SK-N-SH treated with all-trans-retinoic acid at 6 μM for 48 hours (cell line): ENCODE measurements at regions not wholly inside any gene's neighbourhood (a gene's known extent, or its start where the extent isn't known, plus 50 kb on each side); places are given as distances from the start of the nearest gene placed in this dataset.

Source experiments
- ATAC-seq: fragments of 200-7000 bp; cut with Tn5 transposase; 3 replicates; pipeline ENCODE4 v1.9.1; 2020; ENCODE audit warnings: mild to moderate bottlenecking, moderate library complexity
- ARNTL ChIP-seq: fragments of 450-650 bp; formaldehyde crosslinking; IDR thresholded peaks from 2 replicates; pipeline ENCODE4 v1.5.0; 2020; ENCODE audit warnings: low read depth, mild to moderate bottlenecking, moderate library complexity, borderline replicate concordance
- BACH2 ChIP-seq: fragments of 250-450 bp; sonication (Bioruptor Pico); IDR thresholded peaks from 2 replicates; pipeline ENCODE4 v1.9.0; 2021; ENCODE audit warnings: mild to moderate bottlenecking, borderline replicate concordance
- CSDC2 ChIP-seq: fragments of 250-450 bp; sonication (Bioruptor Pico); IDR thresholded peaks from 2 replicates; pipeline ENCODE4 v1.5.0; 2020; ENCODE audit warnings: mild to moderate bottlenecking, moderate library complexity
- ESRRG ChIP-seq: fragments of 250-450 bp; sonication (Bioruptor Pico); IDR thresholded peaks from 2 replicates; pipeline ENCODE4 v1.6.1; 2021; ENCODE audit warnings: mild to moderate bottlenecking
- GLIS3 ChIP-seq: fragments of 250-450 bp; sonication (Bioruptor Pico); IDR thresholded peaks from 2 replicates; pipeline ENCODE4 v1.5.0; 2020; ENCODE audit warnings: mild to moderate bottlenecking, moderate library complexity
- OSR1 ChIP-seq: fragments of 250-450 bp; sonication (Bioruptor Pico); IDR thresholded peaks from 2 replicates; pipeline ENCODE4 v1.8.0; 2022; ENCODE audit warnings: moderate library complexity, mild to moderate bottlenecking, inconsistent platforms
- PPARA ChIP-seq: fragments of 250-450 bp; sonication (Bioruptor Pico); IDR thresholded peaks from 2 replicates; pipeline ENCODE4 v1.5.0; 2020; ENCODE audit warnings: mild to moderate bottlenecking, borderline replicate concordance
- RARB ChIP-seq: fragments of 250-450 bp; sonication (Bioruptor Pico); IDR thresholded peaks from 2 replicates; pipeline ENCODE4 v1.8.0; 2021; ENCODE audit warnings: mild to moderate bottlenecking, moderate library complexity
- SNAI2 ChIP-seq: fragments of 250-450 bp; sonication (Bioruptor Pico); IDR thresholded peaks from 2 replicates; pipeline ENCODE4 v1.5.0; 2020; ENCODE audit warnings: mild to moderate bottlenecking, moderate library complexity
- TCF4 ChIP-seq: fragments of 250-450 bp; sonication (Bioruptor Pico); IDR thresholded peaks from 2 replicates; pipeline ENCODE4 v1.8.0; 2021; ENCODE audit warnings: mild to moderate bottlenecking, moderate library complexity, borderline replicate concordance
- TOX ChIP-seq: fragments of 250-450 bp; sonication (Bioruptor Pico); IDR thresholded peaks from 2 replicates; pipeline ENCODE4 v1.8.0; 2021; ENCODE audit warnings: mild to moderate bottlenecking, moderate library complexity, borderline replicate concordance
- ZC3H10 ChIP-seq: fragments of 250-450 bp; sonication (Bioruptor Pico); IDR thresholded peaks from 2 replicates; pipeline ENCODE4 v1.5.1; 2021; ENCODE audit warnings: mild to moderate bottlenecking, moderate library complexity
- ZFP30 ChIP-seq: fragments of 450-650 bp; formaldehyde crosslinking; IDR thresholded peaks from 2 replicates; pipeline ENCODE4 v1.5.0; 2022; ENCODE audit warnings: mild to moderate bottlenecking, moderate library complexity
- ZNF565 ChIP-seq: fragments of 450-650 bp; formaldehyde crosslinking; conservative IDR thresholded peaks from 2 replicates; pipeline ENCODE4 v1.5.0; 2020; ENCODE audit warnings: low read depth, mild to moderate bottlenecking, moderate library complexity
- ZNF70 ChIP-seq: fragments of 450-650 bp; formaldehyde crosslinking; IDR thresholded peaks from 2 replicates; pipeline ENCODE4 v1.5.0; 2020; ENCODE audit warnings: mild to moderate bottlenecking, moderate library complexity
- ZNF8 ChIP-seq: fragments of 450-650 bp; formaldehyde crosslinking; IDR thresholded peaks from 2 replicates; pipeline ENCODE4 v1.5.0; 2020; ENCODE audit warnings: mild to moderate bottlenecking, moderate library complexity
- TF ChIP-seq, protein P1 (sequence below): fragments of 250-450 bp; sonication (Bioruptor Pico); IDR thresholded peaks from 2 replicates; pipeline ENCODE4 v1.5.1; 2020; ENCODE audit warnings: low read depth, mild to moderate bottlenecking, moderate library complexity
- TF ChIP-seq, protein P2 (sequence below): fragments of 250-450 bp; sonication (Bioruptor Pico); IDR thresholded peaks from 2 replicates; pipeline ENCODE4 v1.5.1; 2021; ENCODE audit warnings: mild to moderate bottlenecking, moderate library complexity
- TF ChIP-seq, protein P3 (sequence below): fragments of 250-450 bp; sonication (Bioruptor Pico); IDR thresholded peaks from 2 replicates; pipeline ENCODE4 v1.8.0; 2020; ENCODE audit warnings: mild to moderate bottlenecking, moderate library complexity, borderline replicate concordance
- TF ChIP-seq, protein P4 (sequence below): fragments of 250-450 bp; sonication (Bioruptor Pico); IDR thresholded peaks from 2 replicates; pipeline ENCODE4 v1.8.0; 2021; ENCODE audit warnings: low read depth, mild to moderate bottlenecking, moderate library complexity, borderline replicate concordance
- TF ChIP-seq, protein P5 (sequence below): fragments of 250-450 bp; sonication (Bioruptor Pico); IDR thresholded peaks from 2 replicates; pipeline ENCODE4 v1.5.0; 2020; ENCODE audit warnings: mild to moderate bottlenecking, moderate library complexity

DNA sequence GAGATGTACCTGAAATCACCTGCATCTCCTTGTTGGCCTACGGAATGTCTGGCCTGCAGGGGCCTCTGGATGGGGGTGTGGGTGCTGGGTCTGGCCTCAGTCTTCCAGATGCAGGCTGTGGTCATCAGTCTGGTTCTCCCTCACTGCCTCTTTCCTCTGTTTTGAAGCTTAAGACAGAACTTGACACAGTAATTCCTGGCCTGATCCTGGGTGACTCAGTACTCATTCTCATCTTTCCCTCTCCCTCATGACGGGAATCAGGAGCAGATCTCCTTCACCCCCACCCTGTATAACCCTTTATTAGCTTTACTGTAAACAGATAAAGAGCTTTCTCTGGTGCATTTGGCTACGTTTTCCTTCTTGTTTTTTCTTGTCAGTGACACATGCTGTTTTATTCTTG, 89.3 kb upstream of the ADAMTS16 start:
- TF ChIP-seq PPARA (no peak), ZNF565 (CRISPR knock-in tag) (no peak), OSR1 (no peak), ZNF8 (CRISPR knock-in tag) (no peak), ZNF70 (CRISPR knock-in tag) (no peak)
- TF ChIP-seq, protein P1, sequence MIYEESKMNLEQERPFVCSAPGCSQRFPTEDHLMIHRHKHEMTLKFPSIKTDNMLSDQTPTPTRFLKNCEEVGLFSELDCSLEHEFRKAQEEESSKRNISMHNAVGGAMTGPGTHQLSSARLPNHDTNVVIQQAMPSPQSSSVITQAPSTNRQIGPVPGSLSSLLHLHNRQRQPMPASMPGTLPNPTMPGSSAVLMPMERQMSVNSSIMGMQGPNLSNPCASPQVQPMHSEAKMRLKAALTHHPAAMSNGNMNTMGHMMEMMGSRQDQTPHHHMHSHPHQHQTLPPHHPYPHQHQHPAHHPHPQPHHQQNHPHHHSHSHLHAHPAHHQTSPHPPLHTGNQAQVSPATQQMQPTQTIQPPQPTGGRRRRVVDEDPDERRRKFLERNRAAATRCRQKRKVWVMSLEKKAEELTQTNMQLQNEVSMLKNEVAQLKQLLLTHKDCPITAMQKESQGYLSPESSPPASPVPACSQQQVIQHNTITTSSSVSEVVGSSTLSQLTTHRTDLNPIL: no peak
- TF ChIP-seq, protein P2, sequence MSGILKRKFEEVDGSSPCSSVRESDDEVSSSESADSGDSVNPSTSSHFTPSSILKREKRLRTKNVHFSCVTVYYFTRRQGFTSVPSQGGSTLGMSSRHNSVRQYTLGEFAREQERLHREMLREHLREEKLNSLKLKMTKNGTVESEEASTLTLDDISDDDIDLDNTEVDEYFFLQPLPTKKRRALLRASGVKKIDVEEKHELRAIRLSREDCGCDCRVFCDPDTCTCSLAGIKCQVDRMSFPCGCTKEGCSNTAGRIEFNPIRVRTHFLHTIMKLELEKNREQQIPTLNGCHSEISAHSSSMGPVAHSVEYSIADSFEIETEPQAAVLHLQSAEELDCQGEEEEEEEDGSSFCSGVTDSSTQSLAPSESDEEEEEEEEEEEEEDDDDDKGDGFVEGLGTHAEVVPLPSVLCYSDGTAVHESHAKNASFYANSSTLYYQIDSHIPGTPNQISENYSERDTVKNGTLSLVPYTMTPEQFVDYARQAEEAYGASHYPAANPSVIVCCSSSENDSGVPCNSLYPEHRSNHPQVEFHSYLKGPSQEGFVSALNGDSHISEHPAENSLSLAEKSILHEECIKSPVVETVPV (CRISPR knock-in tag): no peak
- TF ChIP-seq, all 23 proteins: peak for 0
- no peak for ATAC-seq

DNA sequence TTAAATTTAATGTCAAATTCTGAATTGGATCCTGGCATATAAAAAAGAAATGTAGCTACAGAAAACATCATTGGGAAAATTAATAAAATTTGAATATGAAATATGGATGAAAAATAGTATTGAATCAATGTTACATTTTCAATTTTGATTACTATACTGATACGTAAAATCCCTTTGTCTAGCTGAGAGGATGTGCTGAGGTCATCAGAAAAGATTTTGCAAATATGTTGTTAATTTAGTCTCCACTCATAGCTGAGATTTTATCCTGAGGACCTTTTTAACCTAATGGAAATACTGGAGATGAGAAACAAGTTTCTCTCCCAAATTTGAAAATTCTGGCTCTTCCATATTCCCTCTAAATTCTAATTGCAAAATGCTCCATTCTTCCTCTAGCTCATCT, 84.4 kb upstream of the ADAMTS16 start:
- TF ChIP-seq TCF4 (CRISPR knock-in tag): no peak
- no peak for TF ChIP-seq ARNTL (CRISPR knock-in tag)
- TF ChIP-seq, protein P3, sequence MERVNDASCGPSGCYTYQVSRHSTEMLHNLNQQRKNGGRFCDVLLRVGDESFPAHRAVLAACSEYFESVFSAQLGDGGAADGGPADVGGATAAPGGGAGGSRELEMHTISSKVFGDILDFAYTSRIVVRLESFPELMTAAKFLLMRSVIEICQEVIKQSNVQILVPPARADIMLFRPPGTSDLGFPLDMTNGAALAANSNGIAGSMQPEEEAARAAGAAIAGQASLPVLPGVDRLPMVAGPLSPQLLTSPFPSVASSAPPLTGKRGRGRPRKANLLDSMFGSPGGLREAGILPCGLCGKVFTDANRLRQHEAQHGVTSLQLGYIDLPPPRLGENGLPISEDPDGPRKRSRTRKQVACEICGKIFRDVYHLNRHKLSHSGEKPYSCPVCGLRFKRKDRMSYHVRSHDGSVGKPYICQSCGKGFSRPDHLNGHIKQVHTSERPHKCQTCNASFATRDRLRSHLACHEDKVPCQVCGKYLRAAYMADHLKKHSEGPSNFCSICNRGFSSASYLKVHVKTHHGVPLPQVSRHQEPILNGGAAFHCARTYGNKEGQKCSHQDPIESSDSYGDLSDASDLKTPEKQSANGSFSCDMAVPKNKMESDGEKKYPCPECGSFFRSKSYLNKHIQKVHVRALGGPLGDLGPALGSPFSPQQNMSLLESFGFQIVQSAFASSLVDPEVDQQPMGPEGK (CRISPR knock-in tag): no peak
- TF ChIP-seq OSR1: no peak
- no peak for TF ChIP-seq RARB (CRISPR knock-in tag)
- TF ChIP-seq GLIS3 (CRISPR knock-in tag): no peak
- ATAC-seq: no peak

DNA sequence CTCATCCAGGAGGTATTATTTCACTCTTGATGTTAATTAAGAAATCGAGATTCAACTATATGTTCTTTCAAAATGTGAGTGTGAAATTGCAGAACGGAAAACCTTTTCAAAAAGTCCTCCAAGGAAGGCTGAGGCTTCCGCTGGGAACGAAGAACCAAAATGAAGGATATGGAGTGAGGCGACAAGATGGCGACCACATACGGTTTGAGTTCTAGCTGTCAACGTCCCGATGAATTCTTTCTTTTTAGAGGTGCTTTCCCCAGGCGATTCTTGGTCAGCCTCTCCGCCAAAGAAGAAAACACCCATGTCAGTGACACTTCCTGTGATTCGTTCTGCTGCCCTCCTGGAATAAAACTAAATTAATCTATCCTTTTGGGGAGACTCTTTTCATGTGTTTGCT, 78.3 kb upstream of the ADAMTS16 start:
- ATAC-seq: no peak
- TF ChIP-seq, protein P4, sequence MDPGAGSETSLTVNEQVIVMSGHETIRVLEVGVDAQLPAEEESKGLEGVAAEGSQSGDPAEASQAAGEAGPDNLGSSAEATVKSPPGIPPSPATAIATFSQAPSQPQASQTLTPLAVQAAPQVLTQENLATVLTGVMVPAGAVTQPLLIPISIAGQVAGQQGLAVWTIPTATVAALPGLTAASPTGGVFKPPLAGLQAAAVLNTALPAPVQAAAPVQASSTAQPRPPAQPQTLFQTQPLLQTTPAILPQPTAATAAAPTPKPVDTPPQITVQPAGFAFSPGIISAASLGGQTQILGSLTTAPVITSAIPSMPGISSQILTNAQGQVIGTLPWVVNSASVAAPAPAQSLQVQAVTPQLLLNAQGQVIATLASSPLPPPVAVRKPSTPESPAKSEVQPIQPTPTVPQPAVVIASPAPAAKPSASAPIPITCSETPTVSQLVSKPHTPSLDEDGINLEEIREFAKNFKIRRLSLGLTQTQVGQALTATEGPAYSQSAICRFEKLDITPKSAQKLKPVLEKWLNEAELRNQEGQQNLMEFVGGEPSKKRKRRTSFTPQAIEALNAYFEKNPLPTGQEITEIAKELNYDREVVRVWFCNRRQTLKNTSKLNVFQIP: no peak
- TF ChIP-seq GLIS3 (CRISPR knock-in tag): no peak
- no peak for TF ChIP-seq OSR1
- TF ChIP-seq ZFP30 (CRISPR knock-in tag): no peak

DNA sequence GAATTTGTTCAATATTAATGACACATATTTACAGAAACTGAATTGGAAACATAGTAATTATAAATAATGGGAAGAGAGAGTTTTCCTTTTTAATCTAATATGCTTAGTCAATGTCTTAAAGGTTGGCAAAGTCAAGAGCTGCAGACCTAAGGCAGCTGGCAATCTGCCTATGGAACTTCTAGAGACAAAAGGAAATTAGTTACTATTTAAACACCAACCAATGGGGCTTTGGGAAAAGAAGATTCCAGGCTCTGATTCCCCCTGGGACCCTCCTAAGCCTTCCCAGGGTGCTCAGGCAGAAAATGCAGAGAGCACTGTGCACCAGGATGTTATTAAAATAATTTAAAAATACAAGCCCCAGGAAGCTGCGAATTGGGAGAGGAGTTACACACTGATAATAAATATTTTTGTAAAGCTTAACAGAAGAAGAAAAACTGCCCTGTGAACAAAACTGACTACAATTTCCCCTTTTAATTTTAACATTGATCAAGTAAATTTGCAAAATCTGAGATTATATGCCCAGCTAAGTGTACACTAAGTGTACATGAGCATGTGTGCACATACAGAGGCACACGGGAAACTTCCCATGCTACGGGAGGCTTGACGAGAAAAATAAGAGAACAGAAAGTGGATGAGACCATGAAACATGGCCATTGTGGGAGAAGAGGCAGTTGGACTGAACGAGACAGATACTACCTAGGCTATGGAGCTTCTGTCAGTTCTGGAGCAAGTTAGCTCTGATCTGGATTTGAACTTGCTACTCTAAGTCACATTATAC, 77.4 kb upstream of the ADAMTS16 start:
- ATAC-seq: no peak
- no peak for TF ChIP-seq TOX
- TF ChIP-seq, protein P1: no peak
- TF ChIP-seq ZNF8 (CRISPR knock-in tag): no peak
- no peak for TF ChIP-seq ZNF565 (CRISPR knock-in tag)
- TF ChIP-seq ESRRG (CRISPR knock-in tag): no peak
- TF ChIP-seq PPARA: no peak
- no peak for TF ChIP-seq BACH2
- TF ChIP-seq, protein P2 (CRISPR knock-in tag): no peak
- no peak for TF ChIP-seq TCF4 (CRISPR knock-in tag)
- TF ChIP-seq, protein P5, sequence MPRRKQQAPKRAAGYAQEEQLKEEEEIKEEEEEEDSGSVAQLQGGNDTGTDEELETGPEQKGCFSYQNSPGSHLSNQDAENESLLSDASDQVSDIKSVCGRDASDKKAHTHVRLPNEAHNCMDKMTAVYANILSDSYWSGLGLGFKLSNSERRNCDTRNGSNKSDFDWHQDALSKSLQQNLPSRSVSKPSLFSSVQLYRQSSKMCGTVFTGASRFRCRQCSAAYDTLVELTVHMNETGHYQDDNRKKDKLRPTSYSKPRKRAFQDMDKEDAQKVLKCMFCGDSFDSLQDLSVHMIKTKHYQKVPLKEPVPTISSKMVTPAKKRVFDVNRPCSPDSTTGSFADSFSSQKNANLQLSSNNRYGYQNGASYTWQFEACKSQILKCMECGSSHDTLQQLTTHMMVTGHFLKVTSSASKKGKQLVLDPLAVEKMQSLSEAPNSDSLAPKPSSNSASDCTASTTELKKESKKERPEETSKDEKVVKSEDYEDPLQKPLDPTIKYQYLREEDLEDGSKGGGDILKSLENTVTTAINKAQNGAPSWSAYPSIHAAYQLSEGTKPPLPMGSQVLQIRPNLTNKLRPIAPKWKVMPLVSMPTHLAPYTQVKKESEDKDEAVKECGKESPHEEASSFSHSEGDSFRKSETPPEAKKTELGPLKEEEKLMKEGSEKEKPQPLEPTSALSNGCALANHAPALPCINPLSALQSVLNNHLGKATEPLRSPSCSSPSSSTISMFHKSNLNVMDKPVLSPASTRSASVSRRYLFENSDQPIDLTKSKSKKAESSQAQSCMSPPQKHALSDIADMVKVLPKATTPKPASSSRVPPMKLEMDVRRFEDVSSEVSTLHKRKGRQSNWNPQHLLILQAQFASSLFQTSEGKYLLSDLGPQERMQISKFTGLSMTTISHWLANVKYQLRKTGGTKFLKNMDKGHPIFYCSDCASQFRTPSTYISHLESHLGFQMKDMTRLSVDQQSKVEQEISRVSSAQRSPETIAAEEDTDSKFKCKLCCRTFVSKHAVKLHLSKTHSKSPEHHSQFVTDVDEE (CRISPR knock-in tag): no peak
- no peak for TF ChIP-seq ZC3H10 (CRISPR knock-in tag)
- no peak for TF ChIP-seq RARB (CRISPR knock-in tag)
- no peak for TF ChIP-seq SNAI2 (CRISPR knock-in tag)
- TF ChIP-seq ZNF70 (CRISPR knock-in tag): no peak
- no peak for TF ChIP-seq CSDC2 (CRISPR knock-in tag)
